ENCODE measurements at regions not wholly inside any gene's neighbourhood (a gene's known extent, or its start where the extent isn't known, plus 50 kb on each side); places are given as distances from the start of the nearest gene placed in this dataset.
"Not testable (repeated sequence)": the region's sequence is repeated elsewhere in the genome, so short reads cannot be mapped to it uniquely, and the experiment has no call there.

DNA sequence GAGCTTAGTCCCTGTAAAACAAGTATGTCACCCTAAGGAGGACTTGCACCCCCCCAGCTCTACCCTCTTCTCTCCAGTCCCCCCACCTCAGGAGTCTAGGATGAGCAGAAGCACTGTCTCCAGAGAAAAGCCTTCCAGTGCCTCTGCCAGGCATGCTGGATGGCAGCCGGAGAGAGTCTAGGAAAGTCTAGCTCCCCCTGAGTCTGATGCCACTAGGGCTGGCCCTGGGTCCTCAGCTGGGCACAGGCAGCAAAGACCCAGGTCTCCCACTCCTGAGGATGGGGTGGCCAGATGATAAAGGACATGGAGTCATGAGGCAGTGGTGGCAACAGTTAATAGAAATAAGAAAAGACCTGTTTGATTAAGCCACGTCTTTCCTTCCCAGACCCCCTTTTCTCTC is 225.6 kb downstream of the CYP26B1 start:
- no peak for DNase-seq (ENCODE audit: low read depth)
- TF ChIP-seq, protein P1, sequence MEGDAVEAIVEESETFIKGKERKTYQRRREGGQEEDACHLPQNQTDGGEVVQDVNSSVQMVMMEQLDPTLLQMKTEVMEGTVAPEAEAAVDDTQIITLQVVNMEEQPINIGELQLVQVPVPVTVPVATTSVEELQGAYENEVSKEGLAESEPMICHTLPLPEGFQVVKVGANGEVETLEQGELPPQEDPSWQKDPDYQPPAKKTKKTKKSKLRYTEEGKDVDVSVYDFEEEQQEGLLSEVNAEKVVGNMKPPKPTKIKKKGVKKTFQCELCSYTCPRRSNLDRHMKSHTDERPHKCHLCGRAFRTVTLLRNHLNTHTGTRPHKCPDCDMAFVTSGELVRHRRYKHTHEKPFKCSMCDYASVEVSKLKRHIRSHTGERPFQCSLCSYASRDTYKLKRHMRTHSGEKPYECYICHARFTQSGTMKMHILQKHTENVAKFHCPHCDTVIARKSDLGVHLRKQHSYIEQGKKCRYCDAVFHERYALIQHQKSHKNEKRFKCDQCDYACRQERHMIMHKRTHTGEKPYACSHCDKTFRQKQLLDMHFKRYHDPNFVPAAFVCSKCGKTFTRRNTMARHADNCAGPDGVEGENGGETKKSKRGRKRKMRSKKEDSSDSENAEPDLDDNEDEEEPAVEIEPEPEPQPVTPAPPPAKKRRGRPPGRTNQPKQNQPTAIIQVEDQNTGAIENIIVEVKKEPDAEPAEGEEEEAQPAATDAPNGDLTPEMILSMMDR (conservative IDR thresholded peaks at IDR 0.05; ENCODE audit: low read depth, low read length): no peak
- H3K4me3 ChIP-seq (ENCODE audit: low read length): no peak overlapping the region

DNA sequence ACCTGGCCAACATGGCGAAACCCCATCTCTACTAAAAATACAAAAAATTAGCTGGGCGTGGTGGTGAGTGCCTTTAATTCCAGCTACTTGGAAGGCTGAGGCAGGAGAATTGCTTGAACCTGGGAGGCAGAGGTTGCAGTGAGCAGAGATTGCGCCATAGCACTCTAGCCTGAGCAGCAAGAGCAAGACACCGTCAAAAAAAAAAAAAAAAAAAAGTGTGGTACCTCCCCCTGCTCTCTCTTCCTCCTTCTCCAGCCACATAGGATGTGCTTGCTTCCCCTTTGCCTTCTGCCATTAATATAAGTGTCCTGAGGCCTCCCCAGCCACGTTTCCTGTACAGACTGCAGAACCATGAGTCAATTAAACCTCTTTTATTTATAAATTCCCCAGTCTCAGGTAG is 226.8 kb downstream of the CYP26B1 start:
- not testable (repeated sequence) for DNase-seq (ENCODE audit: low read depth)

DNA sequence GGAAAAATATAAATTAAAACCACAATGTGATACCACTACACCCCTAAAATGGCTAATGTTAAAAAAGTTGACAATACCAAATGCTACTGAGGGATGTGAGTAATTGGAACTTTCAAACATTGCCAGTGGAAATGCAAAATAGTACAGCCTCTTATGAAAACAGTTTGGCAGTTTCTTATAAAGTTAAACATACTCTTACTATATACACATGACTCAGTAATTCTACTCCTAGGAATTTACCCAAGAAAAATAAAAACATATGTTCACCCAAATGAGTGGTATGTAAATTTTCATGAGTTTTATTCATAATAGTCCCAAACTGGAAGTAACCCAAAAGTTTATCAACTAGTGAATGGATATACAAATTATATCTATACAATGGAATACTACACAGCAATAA is 228.0 kb downstream of the CYP26B1 start:
- no peak overlapping the region for H3K4me3 ChIP-seq (ENCODE audit: low read length)
- TF ChIP-seq, protein P1 (conservative IDR thresholded peaks at IDR 0.05; ENCODE audit: low read depth, low read length): no peak
- DNase-seq (ENCODE audit: low read depth): no peak

More for the DNA sequence above, 226.8 kb downstream of the CYP26B1 start:
- H3K4me3 ChIP-seq (ENCODE audit: low read length): not testable (repeated sequence)

DNA sequence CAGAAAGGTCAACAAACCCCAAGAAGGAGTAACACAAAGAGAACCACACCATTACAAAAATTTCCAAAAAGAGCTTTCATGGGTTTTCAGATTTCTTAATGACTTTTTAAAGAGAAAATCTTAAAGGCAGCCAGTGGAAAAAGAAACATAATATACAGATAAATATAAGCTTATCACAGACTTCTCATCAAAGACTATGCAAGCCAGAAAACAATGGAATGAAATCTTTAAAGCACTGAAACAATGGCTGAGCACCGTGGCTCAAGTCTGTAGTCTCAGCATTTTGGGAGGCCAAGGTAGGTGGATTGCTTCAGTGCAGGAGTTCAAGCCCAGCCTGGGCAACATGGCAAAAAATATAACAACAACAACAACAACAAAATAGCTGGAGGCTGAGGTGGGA is 237.4 kb downstream of the CYP26B1 start:
- DNase-seq (ENCODE audit: low read depth): no peak
- no peak overlapping the region for H3K4me3 ChIP-seq (ENCODE audit: low read length)
- TF ChIP-seq, protein P1 (conservative IDR thresholded peaks at IDR 0.05; ENCODE audit: low read depth, low read length): no peak

DNA sequence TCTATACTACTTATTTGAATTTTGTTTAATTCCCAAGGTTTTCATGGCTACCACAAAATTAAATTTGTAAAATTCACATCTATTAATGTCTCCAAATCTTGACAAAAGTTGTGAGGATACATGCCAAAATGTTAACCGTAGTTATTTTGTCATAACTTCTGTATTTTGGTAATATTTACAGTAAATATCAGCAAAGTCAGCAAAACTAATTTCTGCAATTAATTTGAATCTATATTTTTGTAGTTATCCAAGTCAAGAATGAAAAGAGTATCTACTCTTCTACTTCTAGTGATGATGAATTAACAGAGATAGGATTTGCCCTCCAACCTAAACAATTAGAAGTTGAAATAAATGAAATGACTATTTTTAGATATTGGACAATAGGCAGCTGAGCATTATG is 238.9 kb downstream of the CYP26B1 start:
- TF ChIP-seq, protein P1 (conservative IDR thresholded peaks at IDR 0.05; ENCODE audit: low read depth, low read length): no peak
- H3K4me3 ChIP-seq (ENCODE audit: low read length): no peak overlapping the region

DNA sequence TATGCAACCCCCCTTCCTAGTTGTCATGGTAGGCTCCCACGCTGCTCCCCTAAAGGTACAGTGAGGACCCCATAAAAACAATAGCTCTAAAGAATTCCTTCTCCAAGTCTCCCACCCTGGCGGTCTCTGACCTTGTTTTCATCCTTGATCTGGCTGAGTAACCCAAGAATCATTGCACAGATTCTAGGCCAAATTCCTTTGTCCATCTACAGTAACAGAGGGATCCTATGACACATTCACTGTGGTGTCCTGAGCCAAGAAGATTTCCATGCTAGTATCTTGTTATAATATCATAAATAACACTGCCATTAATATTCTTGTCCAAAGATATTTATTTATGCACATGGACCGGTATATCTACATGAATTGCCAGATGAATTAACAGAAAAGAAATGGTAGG is 240.2 kb downstream of the CYP26B1 start:
- H3K4me3 ChIP-seq (ENCODE audit: low read length): no peak overlapping the region
- TF ChIP-seq, protein P1 (conservative IDR thresholded peaks at IDR 0.05; ENCODE audit: low read depth, low read length): no peak
- no peak for DNase-seq (ENCODE audit: low read depth)

More for the DNA sequence above, 238.9 kb downstream of the CYP26B1 start:
- no peak for DNase-seq (ENCODE audit: low read depth)

DNA sequence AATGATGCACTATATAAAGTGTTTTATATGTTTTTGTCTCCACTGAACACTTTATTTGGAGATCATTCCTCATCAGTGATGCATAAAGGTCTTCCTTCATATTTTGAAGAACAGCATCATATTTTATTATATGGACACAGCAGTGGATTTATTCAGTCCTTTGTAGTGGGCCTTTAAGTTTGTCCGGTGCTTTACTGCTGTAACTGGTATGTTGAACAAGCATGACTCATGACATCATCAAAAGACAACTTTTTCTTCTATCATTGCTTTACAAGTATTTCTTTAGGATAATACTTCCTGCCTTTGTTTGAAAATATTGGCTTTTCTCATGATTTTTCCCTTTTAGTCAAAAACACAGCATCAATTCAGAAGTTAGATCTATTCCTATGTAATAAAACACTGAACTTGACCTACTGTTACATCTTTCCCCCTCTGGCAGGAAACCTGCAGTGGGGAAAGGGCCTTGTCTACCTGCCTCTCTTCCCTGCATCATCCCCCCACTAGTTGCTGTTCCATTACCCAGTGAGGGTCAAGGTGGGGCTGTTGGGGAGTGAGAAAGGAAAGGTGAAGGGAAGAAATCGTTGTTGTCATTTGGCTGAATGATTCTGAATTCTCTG is 241.2 kb downstream of the CYP26B1 start:
- TF ChIP-seq, protein P1 (conservative IDR thresholded peaks at IDR 0.05; ENCODE audit: low read depth, low read length): no peak
- DNase-seq (ENCODE audit: low read depth): no peak
- no peak overlapping the region for H3K4me3 ChIP-seq (ENCODE audit: low read length)

Measured in retinal pigment epithelial cell (primary cell).